RWPE2 (cell line): ENCODE measurements at regions not wholly inside any gene's neighbourhood (a gene's known extent, or its start where the extent isn't known, plus 50 kb on each side); places are given as distances from the start of the nearest gene placed in this dataset.

Source experiments
- ATAC-seq: fragments of 200-7000 bp; cut with Tn5 transposase; 3 replicates; pipeline ENCODE4 v1.9.1; 2021; ENCODE audit warnings: low read depth
- DNase-seq: peaks from one replicate; pipeline ENCODE4 v3.0.0-alpha.2; 2020; ENCODE audit warnings: low spot score
- H3K27ac ChIP-seq: fragments of 450-650 bp; 2 replicates; pipeline ENCODE4 v1.5.1; 2017; ENCODE audit warnings: mild to moderate bottlenecking; ENCODE audit not compliant: poor library complexity, severe bottlenecking
- H3K27me3 ChIP-seq: fragments of 250-450 bp; sonication (Bioruptor Pico); 2 replicates; pipeline ENCODE4 v1.5.1; 2021; ENCODE audit warnings: mild to moderate bottlenecking, moderate library complexity; ENCODE audit not compliant: insufficient read depth, poor library complexity, severe bottlenecking
- H3K36me3 ChIP-seq: fragments of 250-450 bp; sonication (Bioruptor Pico); 2 replicates; pipeline ENCODE4 v1.5.1; 2020; ENCODE audit warnings: low read depth, mild to moderate bottlenecking, moderate library complexity
- H3K4me1 ChIP-seq: fragments of 250-450 bp; sonication (Bioruptor Pico); 2 replicates; pipeline ENCODE4 v1.5.1; 2021; ENCODE audit warnings: mild to moderate bottlenecking, moderate library complexity; ENCODE audit not compliant: insufficient read depth, poor library complexity, severe bottlenecking
- H3K4me3 ChIP-seq: fragments of 250-450 bp; sonication (Bioruptor Pico); 2 replicates; pipeline ENCODE4 v1.5.1; 2021; ENCODE audit warnings: mild to moderate bottlenecking, moderate library complexity; ENCODE audit not compliant: severe bottlenecking
- H3K9me3 ChIP-seq: fragments of 250-450 bp; sonication (Bioruptor Pico); 2 replicates; pipeline ENCODE4 v1.5.1; 2021; ENCODE audit warnings: mild to moderate bottlenecking, moderate library complexity; ENCODE audit not compliant: severe bottlenecking
- TF ChIP-seq, protein P1 (sequence below): fragments of 450-650 bp; IDR thresholded peaks from one replicate; pipeline ENCODE4 v1.5.1; 2017; ENCODE audit warnings: mild to moderate bottlenecking, moderate library complexity; ENCODE audit not compliant: poor library complexity, severe bottlenecking

DNA sequence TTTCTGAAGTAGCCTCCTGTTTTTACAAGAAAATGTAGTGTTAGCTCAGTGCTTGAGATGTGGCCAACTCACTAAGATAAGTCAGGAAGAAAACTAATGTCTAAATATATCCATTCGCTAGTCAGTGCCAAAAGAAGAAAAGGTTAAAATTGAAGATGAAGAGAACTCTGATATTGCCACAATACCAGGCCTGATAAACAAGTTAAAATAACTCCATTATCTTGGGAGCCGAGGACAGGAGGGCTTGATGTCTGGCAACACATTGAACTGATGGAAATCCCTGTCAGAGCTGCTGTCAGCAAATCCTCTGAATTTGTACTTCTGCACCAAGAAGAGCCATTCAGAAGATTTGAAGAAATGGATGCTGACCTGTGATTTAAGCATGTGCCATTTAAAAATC lies 103.4 kb downstream of the LRRC70 start:
- H3K27me3 ChIP-seq: no peaks in the 10 kb centered on the region
- DNase-seq (no peak), ATAC-seq (no peak)
- H3K4me3 ChIP-seq: no peak overlapping the region
- H3K4me1 ChIP-seq: no peaks in the 10 kb centered on the region
- no peaks in the 10 kb centered on the region for H3K36me3 ChIP-seq
- TF ChIP-seq, protein P1, sequence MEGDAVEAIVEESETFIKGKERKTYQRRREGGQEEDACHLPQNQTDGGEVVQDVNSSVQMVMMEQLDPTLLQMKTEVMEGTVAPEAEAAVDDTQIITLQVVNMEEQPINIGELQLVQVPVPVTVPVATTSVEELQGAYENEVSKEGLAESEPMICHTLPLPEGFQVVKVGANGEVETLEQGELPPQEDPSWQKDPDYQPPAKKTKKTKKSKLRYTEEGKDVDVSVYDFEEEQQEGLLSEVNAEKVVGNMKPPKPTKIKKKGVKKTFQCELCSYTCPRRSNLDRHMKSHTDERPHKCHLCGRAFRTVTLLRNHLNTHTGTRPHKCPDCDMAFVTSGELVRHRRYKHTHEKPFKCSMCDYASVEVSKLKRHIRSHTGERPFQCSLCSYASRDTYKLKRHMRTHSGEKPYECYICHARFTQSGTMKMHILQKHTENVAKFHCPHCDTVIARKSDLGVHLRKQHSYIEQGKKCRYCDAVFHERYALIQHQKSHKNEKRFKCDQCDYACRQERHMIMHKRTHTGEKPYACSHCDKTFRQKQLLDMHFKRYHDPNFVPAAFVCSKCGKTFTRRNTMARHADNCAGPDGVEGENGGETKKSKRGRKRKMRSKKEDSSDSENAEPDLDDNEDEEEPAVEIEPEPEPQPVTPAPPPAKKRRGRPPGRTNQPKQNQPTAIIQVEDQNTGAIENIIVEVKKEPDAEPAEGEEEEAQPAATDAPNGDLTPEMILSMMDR: no peak
- no peaks in the 10 kb centered on the region for H3K9me3 ChIP-seq
- H3K27ac ChIP-seq: no peak overlapping the region

DNA sequence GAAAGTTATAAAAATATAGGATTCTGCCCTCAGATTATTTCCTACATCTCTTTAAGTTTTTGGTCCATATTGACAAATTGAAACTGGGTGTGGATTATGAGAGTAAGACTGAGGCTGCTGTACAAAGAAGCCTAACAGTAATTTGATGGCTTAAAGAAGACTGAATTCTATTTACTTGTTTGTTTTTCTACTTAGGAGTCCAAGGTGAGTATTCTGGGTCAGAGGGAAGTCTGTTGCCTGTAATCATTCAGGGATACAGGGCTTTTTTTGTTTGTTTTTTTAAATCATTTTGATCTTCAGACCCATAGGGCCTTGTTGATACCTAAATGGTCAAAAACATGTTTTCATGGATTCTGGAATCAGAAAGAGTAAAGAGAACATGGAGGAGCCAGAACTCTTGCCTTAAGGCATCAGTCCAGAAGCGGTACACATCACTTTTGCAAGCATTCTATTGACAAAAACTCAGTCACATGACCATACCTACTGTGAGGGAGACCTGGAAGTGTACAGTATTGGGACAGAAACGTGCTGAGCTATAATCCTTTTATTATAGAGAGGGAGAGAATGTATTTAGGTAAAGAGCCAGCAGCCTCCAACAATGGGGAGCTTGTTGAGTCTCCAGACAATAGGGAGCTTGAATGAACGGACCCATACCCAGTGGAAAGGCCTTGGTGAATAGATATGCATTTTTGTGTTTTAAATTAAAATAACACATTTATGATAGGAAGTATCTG lies 102.7 kb downstream of the LRRC70 start:
- no peak for DNase-seq
- TF ChIP-seq, protein P1: no peak
- no peak for ATAC-seq
- H3K27me3 ChIP-seq: no peaks in the 10 kb centered on the region
- no peaks in the 10 kb centered on the region for H3K36me3 ChIP-seq
- H3K4me1 ChIP-seq: no peaks in the 10 kb centered on the region
- H3K4me3 ChIP-seq: no peak overlapping the region
- H3K9me3 ChIP-seq: peaks cover 6% of the 10 kb centered on the region
- no peak overlapping the region for H3K27ac ChIP-seq

DNA sequence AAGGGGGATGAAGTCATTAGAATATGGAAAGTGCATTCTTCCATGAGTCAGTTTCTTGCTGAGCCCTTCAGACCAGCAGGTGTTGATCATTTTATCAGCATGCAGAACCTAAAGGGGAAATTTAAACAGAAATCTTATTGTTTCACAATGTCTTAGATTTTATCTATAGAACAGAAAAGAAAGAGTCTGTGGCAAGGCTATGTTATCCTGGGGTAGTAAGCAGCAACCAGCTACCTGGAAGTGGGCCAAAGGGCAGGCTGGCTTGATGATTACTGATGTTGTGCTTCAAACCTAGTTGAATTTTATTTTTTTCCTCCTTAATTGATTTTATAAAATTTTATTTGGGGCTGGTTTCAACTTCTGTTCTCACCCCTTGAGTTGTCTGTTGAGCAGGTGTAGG lies 101.5 kb downstream of the LRRC70 start:
- Histone ChIP-seq H3K27ac (no peak overlapping the region), H3K4me1 (no peaks in the 10 kb centered on the region), H3K9me3 (peaks cover 6% of the 10 kb centered on the region), H3K4me3 (no peak overlapping the region), H3K27me3 (no peaks in the 10 kb centered on the region), H3K36me3 (no peaks in the 10 kb centered on the region)
- TF ChIP-seq, protein P1: no peak
- no peak for DNase-seq
- ATAC-seq: no peak
